ENCODE measurements at regions not wholly inside any gene's neighbourhood (a gene's known extent, or its start where the extent isn't known, plus 50 kb on each side); places are given as distances from the start of the nearest gene placed in this dataset.

- 82% methylated on average over 2 of the region's 3 CpGs for WGBS (ENCODE audit: insufficient coverage)
- CTCF ChIA-PET = no interaction called here
- DNase-seq = no peak
- H3K4me3 ChIP-seq (ENCODE audit: control insufficient read depth in 1 of 7, extremely low read depth in 1 of 7, insufficient read depth in 4 of 7, low read depth in 2 of 7, low read length in 6 of 7) = no peak overlapping the region
- H3K4me1 ChIP-seq (ENCODE audit: control extremely low read depth in 1 of 4, control insufficient read depth in 4 of 4, insufficient read depth in 4 of 4, low read length in 3 of 4) = no peaks in the 10 kb centered on the region
- no peak overlapping the region for H3K27ac ChIP-seq (ENCODE audit: insufficient read depth in 1 of 2, low read depth in 1 of 2, low read length in 2 of 2, poor library complexity in 1 of 2, severe bottlenecking in 2 of 2)
- H3K27me3 ChIP-seq (replicated peaks in 2 of 5; ENCODE audit: control insufficient read depth in 4 of 5, insufficient read depth in 5 of 5, low read length in 4 of 5) = no peaks in the 10 kb centered on the region
- H3K36me3 ChIP-seq (ENCODE audit: control insufficient read depth in 4 of 4, insufficient read depth in 4 of 4, low read length in 3 of 4) = no peaks in the 10 kb centered on the region
- POLR2A ChIA-PET = no interaction called here
- no peaks in the 10 kb centered on the region for H3K9me3 ChIP-seq (ENCODE audit: control extremely low read depth in 1 of 5, control insufficient read depth in 4 of 5, insufficient read depth in 2 of 5, low read depth in 1 of 5, low read length in 4 of 5)
These were observed 415.4 kb downstream of the SLITRK5 start for GRCh38 chr13:88086577-88086976.

DNA sequence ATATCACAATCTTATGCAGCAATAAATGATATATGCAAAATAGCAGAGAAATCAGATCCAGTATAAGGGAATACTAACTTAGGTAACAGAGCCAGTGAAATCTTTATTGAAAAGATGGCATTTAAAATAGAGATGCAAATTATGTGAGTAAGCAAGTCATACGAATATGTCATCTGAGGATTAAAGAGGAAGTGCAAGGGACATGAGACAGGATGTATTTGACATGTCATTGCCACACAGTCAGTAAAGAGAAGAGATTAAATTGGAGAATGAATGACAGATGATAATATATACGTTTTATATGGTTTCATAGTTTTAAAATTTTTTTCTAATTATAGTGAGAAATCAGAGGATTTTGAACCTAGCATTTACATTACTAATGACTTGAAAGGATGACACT, 426.4 kb downstream of the SLITRK5 start:
- H3K36me3 ChIP-seq (ENCODE audit: control insufficient read depth in 4 of 4, insufficient read depth in 4 of 4, low read length in 3 of 4) = no peaks in the 10 kb centered on the region
- H3K27ac ChIP-seq (ENCODE audit: insufficient read depth in 1 of 2, low read depth in 1 of 2, low read length in 2 of 2, poor library complexity in 1 of 2, severe bottlenecking in 2 of 2) = no peak overlapping the region
- ChIA-PET POLR2A (no interaction called here), CTCF (no interaction called here)
- WGBS (ENCODE audit: insufficient coverage) = 13% methylated on average over 1 of the region's 2 CpGs
- peaks cover 0 to 3% (median 0%) of the 10 kb centered on the region in 5 experiments for H3K9me3 ChIP-seq (ENCODE audit: control extremely low read depth in 1 of 5, control insufficient read depth in 4 of 5, insufficient read depth in 2 of 5, low read depth in 1 of 5, low read length in 4 of 5)
- H3K27me3 ChIP-seq (replicated peaks in 2 of 5; ENCODE audit: control insufficient read depth in 4 of 5, insufficient read depth in 5 of 5, low read length in 4 of 5) = no peaks in the 10 kb centered on the region
- DNase-seq = peak; percentile 6 to 75 (median 58)
- H3K4me3 ChIP-seq (ENCODE audit: control insufficient read depth in 1 of 7, extremely low read depth in 1 of 7, insufficient read depth in 4 of 7, low read depth in 2 of 7, low read length in 6 of 7) = no peak overlapping the region
- H3K4me1 ChIP-seq (ENCODE audit: control extremely low read depth in 1 of 4, control insufficient read depth in 4 of 4, insufficient read depth in 4 of 4, low read length in 3 of 4) = peaks cover 0 to 3% (median 1%) of the 10 kb centered on the region in 4 experiments

- DNase-seq = no peak
- Histone ChIP-seq H3K27ac (ENCODE audit: insufficient read depth in 1 of 2, low read depth in 1 of 2, low read length in 2 of 2, poor library complexity in 1 of 2, severe bottlenecking in 2 of 2) (no peak overlapping the region), H3K36me3 (ENCODE audit: control insufficient read depth in 4 of 4, insufficient read depth in 4 of 4, low read length in 3 of 4) (no peaks in the 10 kb centered on the region), H3K9me3 (ENCODE audit: control extremely low read depth in 1 of 5, control insufficient read depth in 4 of 5, insufficient read depth in 2 of 5, low read depth in 1 of 5, low read length in 4 of 5) (peaks cover 0 to 3% (median 0%) of the 10 kb centered on the region in 5 experiments), H3K27me3 (replicated peaks in 2 of 5; ENCODE audit: control insufficient read depth in 4 of 5, insufficient read depth in 5 of 5, low read length in 4 of 5) (no peaks in the 10 kb centered on the region), H3K4me3 (ENCODE audit: control insufficient read depth in 1 of 7, extremely low read depth in 1 of 7, insufficient read depth in 4 of 7, low read depth in 2 of 7, low read length in 6 of 7) (no peak overlapping the region), H3K4me1 (ENCODE audit: control extremely low read depth in 1 of 4, control insufficient read depth in 4 of 4, insufficient read depth in 4 of 4, low read length in 3 of 4) (no peaks in the 10 kb centered on the region)
- CTCF ChIA-PET = interaction anchor here (1.1 kb wide), 1 partner anchor 14 kb away, joined by 5 read pairs; no protein-coding TSS in a partner anchor
- WGBS (ENCODE audit: insufficient coverage) = 100% methylated on average over 1 of the region's 1 CpG
- POLR2A ChIA-PET = no interaction called here
These were observed 432.7 kb downstream of the SLITRK5 start for GRCh38 chr13:88103824-88104223.

DNA sequence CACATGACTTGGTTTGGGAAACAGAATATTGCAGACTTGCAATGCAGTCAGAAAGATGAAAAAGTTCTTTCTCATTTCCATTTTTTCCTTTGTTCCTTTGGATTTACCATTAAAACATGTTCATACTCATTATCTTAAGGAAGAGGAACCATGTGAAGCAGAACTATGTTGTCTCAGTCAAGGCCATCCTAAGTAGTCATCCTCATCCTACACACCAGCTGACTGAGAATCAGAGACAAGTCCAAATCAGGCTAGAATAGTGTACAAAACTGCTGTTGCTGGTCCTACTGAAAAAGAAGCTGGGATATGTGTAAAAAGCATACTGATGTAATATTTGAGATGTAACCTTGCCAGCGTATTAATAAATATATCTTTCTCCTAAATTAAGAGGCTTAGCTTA, 433.4 kb downstream of the SLITRK5 start:
- CTCF ChIA-PET = no interaction called here
- WGBS (ENCODE audit: insufficient coverage) = no CpG with 5 or more reads among the region's 1 CpG
- POLR2A ChIA-PET = no interaction called here
- Histone ChIP-seq H3K36me3 (ENCODE audit: control insufficient read depth in 4 of 4, insufficient read depth in 4 of 4, low read length in 3 of 4) (no peaks in the 10 kb centered on the region), H3K4me3 (ENCODE audit: control insufficient read depth in 1 of 7, extremely low read depth in 1 of 7, insufficient read depth in 4 of 7, low read depth in 2 of 7, low read length in 6 of 7) (no peak overlapping the region), H3K27ac (ENCODE audit: insufficient read depth in 1 of 2, low read depth in 1 of 2, low read length in 2 of 2, poor library complexity in 1 of 2, severe bottlenecking in 2 of 2) (no peak overlapping the region), H3K4me1 (ENCODE audit: control extremely low read depth in 1 of 4, control insufficient read depth in 4 of 4, insufficient read depth in 4 of 4, low read length in 3 of 4) (no peaks in the 10 kb centered on the region), H3K27me3 (replicated peaks in 2 of 5; ENCODE audit: control insufficient read depth in 4 of 5, insufficient read depth in 5 of 5, low read length in 4 of 5) (no peaks in the 10 kb centered on the region), H3K9me3 (ENCODE audit: control extremely low read depth in 1 of 5, control insufficient read depth in 4 of 5, insufficient read depth in 2 of 5, low read depth in 1 of 5, low read length in 4 of 5) (peaks cover 0 to 3% (median 0%) of the 10 kb centered on the region in 5 experiments)
- DNase-seq = no peak

DNA sequence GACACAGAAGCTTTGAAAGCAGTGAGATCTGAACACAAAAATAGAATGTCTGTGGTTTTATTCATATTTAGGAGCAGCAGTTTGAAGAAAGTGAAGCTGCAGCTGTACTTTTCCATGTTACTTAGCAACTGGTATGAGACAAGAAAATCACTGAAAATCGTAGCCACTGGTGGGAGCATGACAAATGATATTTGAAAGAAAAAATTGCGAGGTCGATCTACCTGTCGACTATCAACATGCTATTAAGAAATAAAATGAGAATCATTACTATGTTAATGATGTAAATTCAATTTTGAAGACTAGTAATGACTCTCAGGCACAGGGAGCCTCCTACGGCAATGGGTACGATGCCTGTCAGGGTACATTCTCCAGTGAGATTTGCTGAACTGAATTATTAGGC, 436.4 kb downstream of the SLITRK5 start:
- no peak overlapping the region for H3K4me3 ChIP-seq (ENCODE audit: control insufficient read depth in 1 of 7, extremely low read depth in 1 of 7, insufficient read depth in 4 of 7, low read depth in 2 of 7, low read length in 6 of 7)
- H3K36me3 ChIP-seq (ENCODE audit: control insufficient read depth in 4 of 4, insufficient read depth in 4 of 4, low read length in 3 of 4) = no peaks in the 10 kb centered on the region
- DNase-seq = peak in 2 of 3 donors; percentile 31 to 59
- CTCF ChIA-PET = no interaction called here
- POLR2A ChIA-PET = no interaction called here
- H3K27ac ChIP-seq (ENCODE audit: insufficient read depth in 1 of 2, low read depth in 1 of 2, low read length in 2 of 2, poor library complexity in 1 of 2, severe bottlenecking in 2 of 2) = no peak overlapping the region
- H3K27me3 ChIP-seq (replicated peaks in 2 of 5; ENCODE audit: control insufficient read depth in 4 of 5, insufficient read depth in 5 of 5, low read length in 4 of 5) = no peaks in the 10 kb centered on the region
- no peaks in the 10 kb centered on the region for H3K9me3 ChIP-seq (ENCODE audit: control extremely low read depth in 1 of 5, control insufficient read depth in 4 of 5, insufficient read depth in 2 of 5, low read depth in 1 of 5, low read length in 4 of 5)
- WGBS (ENCODE audit: insufficient coverage) = 80% methylated on average over 1 of the region's 6 CpGs
- peaks cover 0 to 3% (median 1%) of the 10 kb centered on the region in 4 experiments for H3K4me1 ChIP-seq (ENCODE audit: control extremely low read depth in 1 of 4, control insufficient read depth in 4 of 4, insufficient read depth in 4 of 4, low read length in 3 of 4)

GRCh38 chr13:88112526-88112925, 441.4 kb downstream of the SLITRK5 start:
- no peaks in the 10 kb centered on the region for H3K36me3 ChIP-seq (ENCODE audit: control insufficient read depth in 4 of 4, insufficient read depth in 4 of 4, low read length in 3 of 4)
- ChIA-PET POLR2A (no interaction called here), CTCF (no interaction called here)
- no peaks in the 10 kb centered on the region for H3K27me3 ChIP-seq (replicated peaks in 2 of 5; ENCODE audit: control insufficient read depth in 4 of 5, insufficient read depth in 5 of 5, low read length in 4 of 5)
- no peak overlapping the region for H3K27ac ChIP-seq (ENCODE audit: insufficient read depth in 1 of 2, low read depth in 1 of 2, low read length in 2 of 2, poor library complexity in 1 of 2, severe bottlenecking in 2 of 2)
- H3K4me1 ChIP-seq (ENCODE audit: control extremely low read depth in 1 of 4, control insufficient read depth in 4 of 4, insufficient read depth in 4 of 4, low read length in 3 of 4) = peaks cover 0 to 7% (median 3%) of the 10 kb centered on the region in 4 experiments
- no peak overlapping the region for H3K4me3 ChIP-seq (ENCODE audit: control insufficient read depth in 1 of 7, extremely low read depth in 1 of 7, insufficient read depth in 4 of 7, low read depth in 2 of 7, low read length in 6 of 7)
- 0% methylated on average over 1 of the region's 3 CpGs for WGBS (ENCODE audit: insufficient coverage)
- no peaks in the 10 kb centered on the region for H3K9me3 ChIP-seq (ENCODE audit: control extremely low read depth in 1 of 5, control insufficient read depth in 4 of 5, insufficient read depth in 2 of 5, low read depth in 1 of 5, low read length in 4 of 5)
- DNase-seq = peak; percentile 12 to 63 (median 60)

- no peaks in the 10 kb centered on the region for H3K27me3 ChIP-seq (replicated peaks in 2 of 5; ENCODE audit: control insufficient read depth in 4 of 5, insufficient read depth in 5 of 5, low read length in 4 of 5)
- ChIA-PET CTCF (no interaction called here), POLR2A (no interaction called here)
- no CpG with 5 or more reads among the region's 2 CpGs for WGBS (ENCODE audit: insufficient coverage)
- no peak for DNase-seq
- H3K4me1 ChIP-seq (ENCODE audit: control extremely low read depth in 1 of 4, control insufficient read depth in 4 of 4, insufficient read depth in 4 of 4, low read length in 3 of 4) = peaks cover 0 to 7% (median 3%) of the 10 kb centered on the region in 4 experiments
- H3K9me3 ChIP-seq (ENCODE audit: control extremely low read depth in 1 of 5, control insufficient read depth in 4 of 5, insufficient read depth in 2 of 5, low read depth in 1 of 5, low read length in 4 of 5) = no peaks in the 10 kb centered on the region
- H3K27ac ChIP-seq (ENCODE audit: insufficient read depth in 1 of 2, low read depth in 1 of 2, low read length in 2 of 2, poor library complexity in 1 of 2, severe bottlenecking in 2 of 2) = no peak overlapping the region
- no peak overlapping the region for H3K4me3 ChIP-seq (ENCODE audit: control insufficient read depth in 1 of 7, extremely low read depth in 1 of 7, insufficient read depth in 4 of 7, low read depth in 2 of 7, low read length in 6 of 7)
- H3K36me3 ChIP-seq (ENCODE audit: control insufficient read depth in 4 of 4, insufficient read depth in 4 of 4, low read length in 3 of 4) = no peaks in the 10 kb centered on the region
These were observed 444.8 kb downstream of the SLITRK5 start for GRCh38 chr13:88115976-88116375.
